A673 (cell line): ENCODE measurements at regions not wholly inside any gene's neighbourhood (a gene's known extent, or its start where the extent isn't known, plus 50 kb on each side); places are given as distances from the start of the nearest gene placed in this dataset.
"Not testable (repeated sequence)": the region's sequence is repeated elsewhere in the genome, so short reads cannot be mapped to it uniquely, and the experiment has no call there.

Source experiments
- BruUV-seq: library from RNA; stranded (reverse); fragments of 400-500 nt; replicated peaks from 2 replicates; lab custom pipeline; 2021; lab: Mats Ljungman, UMichigan
- CTCF ChIA-PET: fragments of 300-600 bp; sonication (Branson Sonifier 250); formaldehyde crosslinking; loops from one replicate; lab custom pipeline; 2022; ENCODE audit warnings: antibody characterized with exemption; lab: Charles Lee
- POLR2A ChIA-PET: fragments of 300-600 bp; sonication (Branson Sonifier 250); formaldehyde crosslinking; loops from one replicate; lab custom pipeline; 2022; ENCODE audit warnings: antibody characterized with exemption; ENCODE audit not compliant: low non-redundant PET; lab: Charles Lee
- DNase-seq: peaks from one replicate; pipeline ENCODE4 v3.0.0-alpha.2; 2015; ENCODE audit warnings: low spot score
- H3K27ac ChIP-seq: fragments of 200-600 bp; sonication (generic); 2 replicates; pipeline ENCODE4 v1.5.1; 2016; ENCODE audit warnings: mixed run types, low read depth, mild to moderate bottlenecking, mixed read lengths, antibody characterized with exemption, low read length; ENCODE audit not compliant: poor library complexity, severe bottlenecking
- H3K27me3 ChIP-seq: fragments of 200-600 bp; sonication (generic); replicated peaks from 2 replicates; pipeline ENCODE4 v1.6.1; 2017; ENCODE audit warnings: mixed run types, low read depth, mild to moderate bottlenecking, mixed read lengths, antibody characterized with exemption, low read length; ENCODE audit not compliant: insufficient read depth, poor library complexity
- H3K36me3 ChIP-seq: fragments of 200-600 bp; sonication (generic); 2 replicates; pipeline ENCODE4 v1.6.1; 2016; ENCODE audit warnings: mixed run types, mild to moderate bottlenecking, mixed read lengths, antibody characterized with exemption, low read length; ENCODE audit not compliant: insufficient read depth, poor library complexity, severe bottlenecking
- H3K4me1 ChIP-seq: fragments of 200-600 bp; sonication (generic); 2 replicates; pipeline ENCODE4 v1.6.1; 2017; ENCODE audit warnings: mixed run types, mild to moderate bottlenecking, mixed read lengths, antibody characterized with exemption, low read length; ENCODE audit not compliant: insufficient read depth, poor library complexity, severe bottlenecking
- H3K4me3 ChIP-seq: fragments of 200-600 bp; sonication (generic); 2 replicates; pipeline ENCODE4 v1.5.1; 2016; ENCODE audit warnings: low read depth, mixed run types, mild to moderate bottlenecking, mixed read lengths, low read length; ENCODE audit not compliant: poor library complexity, severe bottlenecking
- H3K9me3 ChIP-seq: fragments of 200-600 bp; sonication (generic); 2 replicates; pipeline ENCODE4 v1.6.1; 2016; ENCODE audit warnings: mixed run types, low read depth, mild to moderate bottlenecking, mixed read lengths, antibody characterized with exemption, low read length; ENCODE audit not compliant: poor library complexity, severe bottlenecking
- CTCF ChIP-seq: fragments of 300-800, 200-600 bp; sonication (generic); conservative IDR thresholded peaks from 2 replicates; pipeline ENCODE4 v1.5.1; 2017; ENCODE audit warnings: low read depth, mild to moderate bottlenecking, antibody characterized with exemption, low read length, moderate library complexity, mixed read lengths
- EZH2 ChIP-seq: fragments of 200-600 bp; sonication (generic); IDR thresholded peaks from 2 replicates; pipeline ENCODE4 v1.6.1; 2017; ENCODE audit warnings: borderline replicate concordance, low read depth, mild to moderate bottlenecking, mixed read lengths, antibody characterized with exemption, low read length; ENCODE audit not compliant: poor library complexity, severe bottlenecking
- intact Hi-C: fragments of 100-400 bp; cut with micrococcal nuclease; formaldehyde crosslinking; loops from one replicate; pipeline ENCODE4 v1.10.0; 2022; ENCODE audit not compliant: unreplicated experiment

DNA sequence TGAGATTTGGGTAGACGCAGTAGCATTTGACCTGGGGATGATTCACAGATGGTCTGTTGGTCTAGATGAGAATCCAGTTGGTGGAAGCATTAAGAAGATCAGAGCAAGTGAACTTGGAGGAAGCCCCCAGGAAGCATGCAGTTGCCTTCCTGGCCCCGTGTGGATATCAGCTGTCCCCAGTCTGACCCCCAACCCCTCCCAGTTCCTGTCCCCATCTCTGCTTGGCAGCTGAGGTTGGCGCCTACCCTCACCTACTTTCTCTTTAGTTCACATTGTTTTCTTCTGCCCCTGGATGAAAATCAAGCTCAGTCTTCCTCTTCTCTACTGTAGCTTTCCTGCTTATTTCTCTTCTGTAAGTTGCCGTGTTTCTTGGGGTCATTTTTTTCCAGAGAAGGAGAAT lies 227.9 kb downstream of the GATA3 start:
- Histone ChIP-seq H3K4me1 (no peaks in the 10 kb centered on the region), H3K36me3 (no peaks in the 10 kb centered on the region), H3K9me3 (no peaks in the 10 kb centered on the region), H3K27ac (no peak overlapping the region), H3K27me3 (no peaks in the 10 kb centered on the region), H3K4me3 (no peak overlapping the region)
- DNase-seq: no peak
- no TSS peak for BruUV-seq
- ChIA-PET CTCF (no interaction called here), POLR2A (no interaction called here)
- TF ChIP-seq EZH2 (no peak), CTCF (no peak)
- intact Hi-C loops: no loop called here

DNA sequence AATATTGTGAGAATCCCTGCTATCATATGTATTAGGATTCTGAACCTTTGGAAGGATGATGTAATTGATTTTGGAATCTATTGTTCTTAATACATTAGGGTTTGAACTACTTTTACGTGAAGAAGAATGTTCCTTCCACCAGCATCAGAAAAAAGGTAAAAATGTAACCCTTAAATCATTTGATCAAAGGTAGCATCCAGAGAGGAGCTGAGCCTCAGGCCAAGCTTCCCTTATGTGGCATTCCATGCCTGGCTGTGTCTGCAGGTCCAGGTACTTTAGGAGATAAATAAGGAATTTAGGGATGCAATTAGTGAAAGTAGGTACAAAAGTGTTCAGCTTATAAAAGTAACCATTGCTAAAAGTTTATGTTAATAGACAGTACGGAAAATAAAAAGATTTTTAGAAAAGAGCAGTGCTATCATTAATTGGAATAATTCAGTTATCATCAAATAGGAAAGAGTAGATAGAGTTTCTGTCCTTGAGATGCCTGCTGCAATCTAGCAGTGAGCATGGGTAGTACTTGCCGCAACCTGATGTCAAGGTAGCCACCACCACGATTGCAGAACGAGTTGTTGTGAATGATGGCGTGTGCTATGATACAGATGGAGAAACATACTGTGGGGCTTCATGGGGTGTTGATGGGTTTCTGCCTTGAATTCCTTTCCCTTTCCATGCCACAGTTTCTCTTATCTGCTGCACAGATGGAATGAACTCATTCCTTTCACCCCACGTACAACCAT lies 228.8 kb downstream of the GATA3 start:
- Histone ChIP-seq H3K4me1 (no peaks in the 10 kb centered on the region), H3K27ac (no peak overlapping the region), H3K4me3 (no peak overlapping the region), H3K9me3 (no peaks in the 10 kb centered on the region), H3K36me3 (no peaks in the 10 kb centered on the region), H3K27me3 (no peaks in the 10 kb centered on the region)
- no peak for DNase-seq
- POLR2A ChIA-PET: no interaction called here
- no TSS peak for BruUV-seq
- TF ChIP-seq CTCF (no peak), EZH2 (no peak)
- intact Hi-C loops: no loop called here
- CTCF ChIA-PET: no interaction called here

GRCh38 chr10:8283986-8284385 lies 229.5 kb downstream of the GATA3 start:
- ChIA-PET CTCF (no interaction called here), POLR2A (no interaction called here)
- no peak for TF ChIP-seq EZH2
- TF ChIP-seq CTCF: no peak
- no peak overlapping the region for H3K27ac ChIP-seq
- H3K4me3 ChIP-seq: no peak overlapping the region
- H3K4me1 ChIP-seq: no peaks in the 10 kb centered on the region
- H3K27me3 ChIP-seq: no peaks in the 10 kb centered on the region
- no peak for DNase-seq
- H3K9me3 ChIP-seq: no peaks in the 10 kb centered on the region
- intact Hi-C loops: no loop called here
- H3K36me3 ChIP-seq: no peaks in the 10 kb centered on the region
- no TSS peak for BruUV-seq

- H3K27me3 ChIP-seq, intact Hi-C loops, H3K9me3 ChIP-seq, H3K36me3 ChIP-seq, CTCF ChIA-PET, H3K27ac ChIP-seq, DNase-seq, POLR2A ChIA-PET, H3K4me3 ChIP-seq, BruUV-seq, H3K4me1 ChIP-seq: not testable (repeated sequence)
These were observed 231.5 kb downstream of the GATA3 start for GRCh38 chr10:8285970-8286369.
